ENCODE measurements at regions not wholly inside any gene's neighbourhood (a gene's known extent, or its start where the extent isn't known, plus 50 kb on each side); places are given as distances from the start of the nearest gene placed in this dataset.

GRCh38 chr7:1329966-1330800 lies 97.5 kb downstream of the UNCX start:
- Histone ChIP-seq H3K9me3 (no peaks in the 10 kb centered on the region), H3K27ac (no peak overlapping the region), H3K4me1 (ENCODE audit: insufficient read depth) (no peaks in the 10 kb centered on the region), H3K36me3 (no peaks in the 10 kb centered on the region), H3K4me3 (no peak overlapping the region), H3K27me3 (no peaks in the 10 kb centered on the region)
- no peak for TF ChIP-seq CTCF (IDR thresholded peaks at IDR 0.05)
- no peak for TF ChIP-seq EP300 (IDR thresholded peaks at IDR 0.05)
- no peak for TF ChIP-seq POLR2A (IDR thresholded peaks at IDR 0.05)
- WGBS, 3 donors, result 47 to 57% (median 51%) methylated on average over 38 of the region's 38 CpGs
- DNase-seq, result no peak
- intact Hi-C loops (cut with DNase I), result no loop called here

GRCh38 chr7:1330801-1331425 lies 98.2 kb downstream of the UNCX start:
- H3K9me3 ChIP-seq, result no peaks in the 10 kb centered on the region
- 15 to 24% (median 22%) methylated on average over 38 to 39 of the region's 39 CpGs for WGBS, 3 donors
- no peak overlapping the region for H3K27ac ChIP-seq
- no peak for DNase-seq
- intact Hi-C loops (cut with DNase I), result no loop called here
- no peaks in the 10 kb centered on the region for H3K4me1 ChIP-seq (ENCODE audit: insufficient read depth)
- no peaks in the 10 kb centered on the region for H3K27me3 ChIP-seq
- TF ChIP-seq CTCF (IDR thresholded peaks at IDR 0.05), result no peak
- TF ChIP-seq POLR2A (IDR thresholded peaks at IDR 0.05), result no peak
- TF ChIP-seq EP300 (IDR thresholded peaks at IDR 0.05), result no peak
- no peaks in the 10 kb centered on the region for H3K36me3 ChIP-seq
- H3K4me3 ChIP-seq, result no peak overlapping the region

- Histone ChIP-seq H3K36me3 (no peaks in the 10 kb centered on the region), H3K27me3 (no peaks in the 10 kb centered on the region), H3K27ac (no peak overlapping the region), H3K4me1 (ENCODE audit: insufficient read depth) (no peaks in the 10 kb centered on the region), H3K4me3 (no peak overlapping the region), H3K9me3 (no peaks in the 10 kb centered on the region)
- intact Hi-C loops (cut with DNase I), result no loop called here
- no peak for DNase-seq
- WGBS, 3 donors, result 52 to 63% (median 53%) methylated on average over 21 of the region's 21 CpGs
- TF ChIP-seq EP300 (IDR thresholded peaks at IDR 0.05), result no peak
These were observed 99.1 kb downstream of the UNCX start for GRCh38 chr7:1331561-1332467.

- TF ChIP-seq POLR2A (IDR thresholded peaks at IDR 0.05) (no peak), EP300 (IDR thresholded peaks at IDR 0.05) (no peak)
- no peak for DNase-seq
- Histone ChIP-seq H3K27me3 (no peaks in the 10 kb centered on the region), H3K27ac (no peak overlapping the region), H3K4me1 (ENCODE audit: insufficient read depth) (no peaks in the 10 kb centered on the region), H3K4me3 (no peak overlapping the region), H3K36me3 (no peaks in the 10 kb centered on the region), H3K9me3 (no peaks in the 10 kb centered on the region)
- intact Hi-C loops (cut with DNase I), result no loop called here
- 45 to 65% (median 50%) methylated on average over 3 of the region's 3 CpGs for WGBS, 3 donors
These were observed 103.8 kb downstream of the UNCX start for GRCh38 chr7:1336509-1336908.

GRCh38 chr7:1339611-1340010 lies 106.9 kb downstream of the UNCX start:
- no peaks in the 10 kb centered on the region for H3K27me3 ChIP-seq
- H3K27ac ChIP-seq, result no peak overlapping the region
- intact Hi-C loops (cut with DNase I), result no loop called here
- H3K9me3 ChIP-seq, result no peaks in the 10 kb centered on the region
- WGBS, 3 donors, result 59 to 68% (median 67%) methylated on average over 2 of the region's 2 CpGs
- TF ChIP-seq CTCF (IDR thresholded peaks at IDR 0.05) (no peak), POLR2A (IDR thresholded peaks at IDR 0.05) (no peak), EP300 (IDR thresholded peaks at IDR 0.05) (no peak)
- H3K4me1 ChIP-seq (ENCODE audit: insufficient read depth), result no peaks in the 10 kb centered on the region
- DNase-seq, result no peak
- no peaks in the 10 kb centered on the region for H3K36me3 ChIP-seq
- H3K4me3 ChIP-seq, result no peak overlapping the region

Data from ovary (tissue), 7 donors.